Gastroesophageal sphincter (tissue), 3 donors: ENCODE measurements at regions not wholly inside any gene's neighbourhood (a gene's known extent, or its start where the extent isn't known, plus 50 kb on each side); places are given as distances from the start of the nearest gene placed in this dataset.

Experiments used
- CTCF ChIP-seq, 4 experiments: fragments of 200-600 bp in 2 of 4; fragments of 450-650 bp in 2 of 4; sonication (generic) in 1 of 4; IDR thresholded peaks; one replicate each; pipeline ENCODE4 v1.5.1; 2017 to 2019; ENCODE audit warnings: antibody characterized with exemption in 4 of 4, mild to moderate bottlenecking in 2 of 4, moderate library complexity in 2 of 4
- POLR2A ChIP-seq, 2 donors: fragments of 450-650 bp; IDR thresholded peaks; one replicate each; pipeline ENCODE4 v1.6.1; 2017; ENCODE audit warnings: antibody characterized with exemption in 2 of 2, mild to moderate bottlenecking in 2 of 2, moderate library complexity in 1 of 2
- POLR2AphosphoS5 ChIP-seq: sonication (generic); formaldehyde crosslinking; IDR thresholded peaks from one replicate; pipeline ENCODE4 v1.6.1; 2017; ENCODE audit warnings: antibody characterized with exemption

- TF ChIP-seq CTCF (IDR thresholded peaks at IDR 0.05) (no peak), POLR2AphosphoS5 (no peak), POLR2A (IDR thresholded peaks at IDR 0.05) (no peak)
Observed at GRCh38 chr3:132205609-132206008, 111.6 kb upstream of the ACP3 start.
